ENCODE measurements at regions not wholly inside any gene's neighbourhood (a gene's known extent, or its start where the extent isn't known, plus 50 kb on each side); places are given as distances from the start of the nearest gene placed in this dataset.

DNA sequence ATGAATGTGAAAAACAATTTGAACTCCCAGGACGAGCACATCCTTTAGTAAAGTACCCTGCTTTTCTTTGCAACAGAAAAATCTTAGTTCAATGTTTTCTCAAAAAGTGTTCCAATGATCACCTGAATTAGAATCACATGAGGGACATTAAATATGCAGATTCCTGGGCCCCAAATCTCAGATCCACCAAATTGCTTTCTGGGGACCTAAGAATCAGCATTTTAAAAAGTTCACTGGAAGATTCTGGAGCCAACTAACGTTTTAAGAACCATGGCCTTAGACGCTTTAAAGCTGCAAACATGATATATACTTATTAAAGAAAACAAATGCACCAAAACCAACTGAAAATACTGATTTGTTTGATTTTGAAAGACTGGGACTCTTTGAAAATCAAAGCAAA, 143.4 kb upstream of the TMEM168 start:
- H4K5ac ChIP-seq (ENCODE audit: insufficient read length, low read depth, low read length): no peak overlapping the region
- H3K79me1 ChIP-seq (ENCODE audit: insufficient read depth, low read depth, low read length, poor library complexity, severe bottlenecking): no peaks in the 10 kb centered on the region
- TF ChIP-seq, protein P1, sequence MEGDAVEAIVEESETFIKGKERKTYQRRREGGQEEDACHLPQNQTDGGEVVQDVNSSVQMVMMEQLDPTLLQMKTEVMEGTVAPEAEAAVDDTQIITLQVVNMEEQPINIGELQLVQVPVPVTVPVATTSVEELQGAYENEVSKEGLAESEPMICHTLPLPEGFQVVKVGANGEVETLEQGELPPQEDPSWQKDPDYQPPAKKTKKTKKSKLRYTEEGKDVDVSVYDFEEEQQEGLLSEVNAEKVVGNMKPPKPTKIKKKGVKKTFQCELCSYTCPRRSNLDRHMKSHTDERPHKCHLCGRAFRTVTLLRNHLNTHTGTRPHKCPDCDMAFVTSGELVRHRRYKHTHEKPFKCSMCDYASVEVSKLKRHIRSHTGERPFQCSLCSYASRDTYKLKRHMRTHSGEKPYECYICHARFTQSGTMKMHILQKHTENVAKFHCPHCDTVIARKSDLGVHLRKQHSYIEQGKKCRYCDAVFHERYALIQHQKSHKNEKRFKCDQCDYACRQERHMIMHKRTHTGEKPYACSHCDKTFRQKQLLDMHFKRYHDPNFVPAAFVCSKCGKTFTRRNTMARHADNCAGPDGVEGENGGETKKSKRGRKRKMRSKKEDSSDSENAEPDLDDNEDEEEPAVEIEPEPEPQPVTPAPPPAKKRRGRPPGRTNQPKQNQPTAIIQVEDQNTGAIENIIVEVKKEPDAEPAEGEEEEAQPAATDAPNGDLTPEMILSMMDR (conservative IDR thresholded peaks at IDR 0.05): no peak
- H2AFZ ChIP-seq (ENCODE audit: low read length): no peak overlapping the region
- H3T11ph ChIP-seq (ENCODE audit: low read length): no peak overlapping the region
- no peaks in the 10 kb centered on the region for H3K9me3 Mint-ChIP-seq
- H4K8ac ChIP-seq (replicated peaks; ENCODE audit: insufficient read length, low read depth, low read length): no peak overlapping the region
- peaks cover under 1% of the 10 kb centered on the region for H3K23me2 ChIP-seq (ENCODE audit: insufficient read length, low read depth, low read length, poor library complexity, severe bottlenecking)
- H3K36me3 Mint-ChIP-seq (ENCODE audit: insufficient read depth in 1 of 3, low read depth in 3 of 3): peaks cover 0 to 2% (median 0%) of the 10 kb centered on the region in 3 experiments; a peak in 1 of 7 replicates
- no peak overlapping the region for H2BK5ac ChIP-seq (ENCODE audit: insufficient read length, low read length)
- no peaks in the 10 kb centered on the region for H3K27me3 Mint-ChIP-seq (ENCODE audit: low read depth)
- H3K4me1 ChIP-seq (ENCODE audit: insufficient read depth, low read length): peaks cover 4% of the 10 kb centered on the region; the same call in 1 of the 2 replicates
- H2BK15ac ChIP-seq (ENCODE audit: low read depth, low read length): no peak overlapping the region
- H2BK20ac ChIP-seq (ENCODE audit: low read depth, low read length, poor library complexity, severe bottlenecking): no peak overlapping the region
- no peak overlapping the region for H4K91ac ChIP-seq (ENCODE audit: insufficient read length, low read depth, low read length)
- no peak overlapping the region for H3K4me3 Mint-ChIP-seq
- no peak overlapping the region for H3K18ac ChIP-seq (ENCODE audit: insufficient read length, low read depth, low read length)
- no peak overlapping the region for H3K56ac ChIP-seq (ENCODE audit: insufficient read length, low read depth, low read length)
- H3K9ac ChIP-seq (ENCODE audit: extremely low read depth, insufficient read length, low read length): no peak overlapping the region
- no peak overlapping the region for H3K4ac ChIP-seq (ENCODE audit: low read depth, low read length)
- no peak overlapping the region for H3K27ac Mint-ChIP-seq
- no peak overlapping the region for H3K4me2 ChIP-seq (ENCODE audit: insufficient read depth, insufficient read length, low read length)
- H3K9me3 ChIP-seq (ENCODE audit: control insufficient read depth, low read depth, low read length): no peaks in the 10 kb centered on the region
- peaks cover 38 to 42% of the 10 kb centered on the region in 2 experiments for H3K4me1 Mint-ChIP-seq
- no peaks in the 10 kb centered on the region for H3K79me2 ChIP-seq (ENCODE audit: insufficient read depth, low read length)
- no peak overlapping the region for H3K14ac ChIP-seq (ENCODE audit: insufficient read depth, low read length)
- H2BK120ac ChIP-seq (ENCODE audit: low read depth, low read length, poor library complexity, severe bottlenecking): no peak overlapping the region
- H2BK12ac ChIP-seq (ENCODE audit: insufficient read length, low read depth, low read length): no peak overlapping the region
- H3K23ac ChIP-seq (ENCODE audit: insufficient read length, low read depth, low read length): no peak overlapping the region
- H2AK5ac ChIP-seq (ENCODE audit: insufficient read length, low read length): no peak overlapping the region
- H3K27ac ChIP-seq (ENCODE audit: insufficient read length, low read depth, low read length): no peak overlapping the region
- no peaks in the 10 kb centered on the region for H4K20me1 ChIP-seq (ENCODE audit: control insufficient read depth, insufficient read depth, insufficient read length)
- H3K27me3 ChIP-seq (ENCODE audit: insufficient read depth, low read length): no peaks in the 10 kb centered on the region
- no peak for DNase-seq
- no CpG with 5 or more reads among the region's 3 CpGs for WGBS (ENCODE audit: extremely low coverage, insufficient read length, low lambda C conversion rate)
